MM.1S (cell line): ENCODE measurements at regions not wholly inside any gene's neighbourhood (a gene's known extent, or its start where the extent isn't known, plus 50 kb on each side); places are given as distances from the start of the nearest gene placed in this dataset.

ENCODE experiments used
- CTCF ChIP-seq: fragments of 300-600 bp; sonication (generic); IDR thresholded peaks from 2 replicates; pipeline ENCODE4 v1.5.1; 2016; ENCODE audit warnings: antibody characterized with exemption, low read length, mixed read lengths
- EZH2 ChIP-seq: fragments of 300-600 bp; sonication (generic); optimal IDR thresholded peaks from 2 replicates; pipeline ENCODE3; 2017; ENCODE audit warnings: low read depth, mild to moderate bottlenecking, antibody characterized with exemption, low read length, mixed read lengths

GRCh38 chr4:38365261-38365660 lies 298.7 kb upstream of the KLF3 start:
- TF ChIP-seq CTCF: no peak
- TF ChIP-seq EZH2: no peak
